Neural cell (in vitro differentiated cells): ENCODE measurements at regions not wholly inside any gene's neighbourhood (a gene's known extent, or its start where the extent isn't known, plus 50 kb on each side); places are given as distances from the start of the nearest gene placed in this dataset.

Experiments
- H2AFZ ChIP-seq: fragments of 200-600, 300-800 bp; sonication (generic), shearing (Covaris generic); 2 replicates; pipeline ENCODE4 v1.6.0; 2014; ENCODE audit warnings: low read depth, mild to moderate bottlenecking, antibody characterized with exemption, low read length, moderate library complexity
- H3F3A ChIP-seq: fragments of 200-600 bp; shearing (Covaris generic); 2 replicates; pipeline ENCODE4 v1.6.1; 2016; ENCODE audit warnings: mild to moderate bottlenecking, moderate library complexity, mixed read lengths, antibody characterized with exemption, low read length; ENCODE audit not compliant: insufficient read depth, poor library complexity, severe bottlenecking
- H3K27ac ChIP-seq: fragments of 200-600, 300-800 bp; sonication (generic), shearing (Covaris generic); 2 replicates; pipeline ENCODE4 v1.5.1; 2014; ENCODE audit warnings: mild to moderate bottlenecking, low read length, moderate library complexity
- H3K27me3 ChIP-seq: fragments of 300-800, 200-600 bp; sonication (generic), shearing (Covaris generic); 2 replicates; pipeline ENCODE4 v1.6.0; 2014; ENCODE audit warnings: mild to moderate bottlenecking, low read depth, low read length, moderate library complexity; ENCODE audit not compliant: insufficient read depth
- H3K36me3 ChIP-seq: fragments of 300-800, 200-600 bp; sonication (generic), shearing (Covaris generic); 2 replicates; pipeline ENCODE4 v1.5.1; 2014; ENCODE audit warnings: mild to moderate bottlenecking, antibody characterized with exemption, low read length, moderate library complexity; ENCODE audit not compliant: insufficient read depth
- H3K4me2 ChIP-seq: fragments of 300-800, 200-600 bp; sonication (generic), shearing (Covaris generic); 2 replicates; pipeline ENCODE4 v1.6.0; 2014; ENCODE audit warnings: mild to moderate bottlenecking, low read length
- H3K4me3 ChIP-seq: fragments of 300-800, 200-600 bp; sonication (generic), shearing (Covaris generic); 2 replicates; pipeline ENCODE4 v1.5.1; 2014; ENCODE audit warnings: mild to moderate bottlenecking, low read length, moderate library complexity
- H3K79me2 ChIP-seq: fragments of 200-600 bp; shearing (Covaris generic); replicated peaks from 2 replicates; pipeline ENCODE4 v1.6.0; 2014; ENCODE audit warnings: mild to moderate bottlenecking, low read length, moderate library complexity; ENCODE audit not compliant: insufficient read depth
- H3K9ac ChIP-seq: fragments of 300-800, 200-600 bp; sonication (generic), shearing (Covaris generic); 2 replicates; pipeline ENCODE4 v1.6.1; 2016; ENCODE audit warnings: mild to moderate bottlenecking, low read length, mixed read lengths
- H3K9me2 ChIP-seq: fragments of 200-600 bp; shearing (Covaris generic); 2 replicates; pipeline ENCODE4 v1.6.1; 2016; ENCODE audit warnings: mild to moderate bottlenecking, low read length, mixed read lengths; ENCODE audit not compliant: insufficient read depth
- H3K9me3 ChIP-seq: fragments of 200-600, 300-800 bp; sonication (generic), shearing (Covaris generic); 2 replicates; pipeline ENCODE4 v1.6.1; 2016; ENCODE audit warnings: mild to moderate bottlenecking, mixed run types, low read length, moderate library complexity, mixed read lengths
- H4K20me1 ChIP-seq: fragments of 200-600 bp; shearing (Covaris generic); 2 replicates; pipeline ENCODE4 v1.6.1; 2016; ENCODE audit warnings: mild to moderate bottlenecking, mixed run types; ENCODE audit not compliant: insufficient read depth
- EP300 ChIP-seq: fragments of 450-650 bp; conservative IDR thresholded peaks from 2 replicates; pipeline ENCODE4 v1.6.1; 2014; ENCODE audit warnings: antibody characterized with exemption, mild to moderate bottlenecking, moderate library complexity; ENCODE audit not compliant: poor library complexity, severe bottlenecking
- EZH2 ChIP-seq: fragments of 200-600, 300-800 bp; shearing (Covaris generic), sonication (generic); IDR thresholded peaks from 2 replicates; pipeline ENCODE4 v1.6.1; 2014; ENCODE audit warnings: antibody characterized with exemption, low read length, borderline replicate concordance, mild to moderate bottlenecking; ENCODE audit not compliant: insufficient read depth, poor library complexity, severe bottlenecking
- MXI1 ChIP-seq: fragments of 450-650 bp; conservative IDR thresholded peaks from 2 replicates; pipeline ENCODE4 v1.6.1; 2014; ENCODE audit warnings: antibody characterized with exemption, mild to moderate bottlenecking; ENCODE audit not compliant: poor library complexity, severe bottlenecking
- POLR2AphosphoS5 ChIP-seq: IDR thresholded peaks from 2 replicates; pipeline ENCODE4 v1.6.1; 2012
- RAD21 ChIP-seq: fragments of 450-650 bp; conservative IDR thresholded peaks from 2 replicates; pipeline ENCODE4 v1.6.1; 2014; ENCODE audit warnings: antibody characterized with exemption, mild to moderate bottlenecking, moderate library complexity
- REST ChIP-seq: IDR thresholded peaks from 2 replicates; pipeline ENCODE4 v1.6.1; 2012; ENCODE audit warnings: borderline replicate concordance
- SMC3 ChIP-seq: fragments of 450-650 bp; conservative IDR thresholded peaks from 2 replicates; pipeline ENCODE4 v1.6.1; 2014; ENCODE audit warnings: antibody characterized with exemption, mild to moderate bottlenecking, moderate library complexity; ENCODE audit not compliant: poor library complexity
- TAF1 ChIP-seq: IDR thresholded peaks from 2 replicates; pipeline ENCODE4 v1.6.1; 2012; ENCODE audit warnings: low read depth
- TF ChIP-seq, protein P1 (sequence below): fragments of 450-650 bp; IDR thresholded peaks from 2 replicates; pipeline ENCODE4 v1.5.1; 2014; ENCODE audit warnings: antibody characterized with exemption, mild to moderate bottlenecking, moderate library complexity; ENCODE audit not compliant: poor library complexity, severe bottlenecking

GRCh38 chr11:80911666-80912065, 1470.8 kb upstream of the TENM4 start:
- peak overlapping the region; percentile 4 for H3K4me2 ChIP-seq

DNA sequence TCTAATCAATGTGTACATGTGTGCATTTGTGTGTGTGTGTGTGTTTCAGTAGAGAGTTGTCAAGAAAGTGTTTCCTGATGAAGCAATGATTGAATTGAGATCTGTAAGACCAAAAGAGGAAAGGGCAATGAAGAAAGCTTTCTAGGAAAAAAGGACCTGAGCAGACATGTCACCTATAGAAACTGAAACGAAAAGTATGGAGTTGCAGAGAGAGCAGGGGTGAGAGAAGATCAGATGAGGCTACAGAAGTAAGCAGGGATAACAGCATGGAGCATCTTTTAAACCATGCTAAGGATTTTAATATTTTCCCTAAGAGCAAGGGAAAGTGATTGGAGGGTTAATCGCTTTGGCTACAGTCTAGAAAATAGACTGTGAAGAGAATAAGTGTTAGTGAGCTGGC, 1459.4 kb upstream of the TENM4 start:
- no peaks in the 10 kb centered on the region for H3K9me3 ChIP-seq
- no peak overlapping the region for H3K27ac ChIP-seq
- no peaks in the 10 kb centered on the region for H3K27me3 ChIP-seq
- no peaks in the 10 kb centered on the region for H3F3A ChIP-seq
- H3K79me2 ChIP-seq = no peaks in the 10 kb centered on the region
- H3K9me2 ChIP-seq = no peaks in the 10 kb centered on the region
- TF ChIP-seq RAD21 (no peak), POLR2AphosphoS5 (no peak), EP300 (no peak), SMC3 (no peak), MXI1 (no peak), EZH2 (no peak), REST (no peak), TAF1 (no peak)
- TF ChIP-seq, protein P1, sequence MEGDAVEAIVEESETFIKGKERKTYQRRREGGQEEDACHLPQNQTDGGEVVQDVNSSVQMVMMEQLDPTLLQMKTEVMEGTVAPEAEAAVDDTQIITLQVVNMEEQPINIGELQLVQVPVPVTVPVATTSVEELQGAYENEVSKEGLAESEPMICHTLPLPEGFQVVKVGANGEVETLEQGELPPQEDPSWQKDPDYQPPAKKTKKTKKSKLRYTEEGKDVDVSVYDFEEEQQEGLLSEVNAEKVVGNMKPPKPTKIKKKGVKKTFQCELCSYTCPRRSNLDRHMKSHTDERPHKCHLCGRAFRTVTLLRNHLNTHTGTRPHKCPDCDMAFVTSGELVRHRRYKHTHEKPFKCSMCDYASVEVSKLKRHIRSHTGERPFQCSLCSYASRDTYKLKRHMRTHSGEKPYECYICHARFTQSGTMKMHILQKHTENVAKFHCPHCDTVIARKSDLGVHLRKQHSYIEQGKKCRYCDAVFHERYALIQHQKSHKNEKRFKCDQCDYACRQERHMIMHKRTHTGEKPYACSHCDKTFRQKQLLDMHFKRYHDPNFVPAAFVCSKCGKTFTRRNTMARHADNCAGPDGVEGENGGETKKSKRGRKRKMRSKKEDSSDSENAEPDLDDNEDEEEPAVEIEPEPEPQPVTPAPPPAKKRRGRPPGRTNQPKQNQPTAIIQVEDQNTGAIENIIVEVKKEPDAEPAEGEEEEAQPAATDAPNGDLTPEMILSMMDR = no peak
- no peak overlapping the region for H3K4me2 ChIP-seq
- H4K20me1 ChIP-seq = no peaks in the 10 kb centered on the region
- no peaks in the 10 kb centered on the region for H3K36me3 ChIP-seq
- H3K9ac ChIP-seq = no peak overlapping the region
- H2AFZ ChIP-seq = no peak overlapping the region
- no peak overlapping the region for H3K4me3 ChIP-seq

More at GRCh38 chr11:80911666-80912065, 1470.8 kb upstream of the TENM4 start:
- peak; percentile 68 for TF ChIP-seq EP300
- no peak for TF ChIP-seq TAF1
- Histone ChIP-seq H3K79me2 (no peaks in the 10 kb centered on the region), H3F3A (no peaks in the 10 kb centered on the region), H3K27ac (peak overlapping the region; percentile 62), H3K4me3 (peak overlapping the region; percentile 10), H3K36me3 (no peaks in the 10 kb centered on the region), H3K27me3 (no peaks in the 10 kb centered on the region), H4K20me1 (no peaks in the 10 kb centered on the region), H3K9me2 (no peaks in the 10 kb centered on the region), H2AFZ (no peak overlapping the region), H3K9me3 (no peaks in the 10 kb centered on the region), H3K9ac (no peak overlapping the region)

DNA sequence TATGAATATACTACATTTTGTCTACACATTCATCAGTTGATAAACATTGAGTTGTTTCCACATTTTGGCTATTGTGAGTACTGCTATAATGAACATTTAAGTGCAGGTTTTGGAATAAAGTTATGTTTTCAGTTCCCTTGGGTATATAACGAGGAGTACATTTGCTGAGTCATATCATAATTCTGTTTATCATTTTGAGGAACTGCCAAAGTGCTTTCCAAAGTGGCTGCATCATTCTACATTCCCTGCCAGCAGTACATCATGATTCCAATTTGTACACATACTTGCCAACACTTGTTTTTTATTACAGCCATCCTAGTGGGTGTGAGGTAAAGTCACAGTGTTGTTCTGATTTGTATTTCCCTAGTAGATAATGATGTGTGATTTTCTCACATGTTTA, 1458.6 kb upstream of the TENM4 start:
- H3K27ac ChIP-seq = no peak overlapping the region
- H3K4me3 ChIP-seq = no peak overlapping the region
- H3K9ac ChIP-seq = no peak overlapping the region
- H3K27me3 ChIP-seq = no peaks in the 10 kb centered on the region
- H3F3A ChIP-seq = no peaks in the 10 kb centered on the region
- TF ChIP-seq EZH2 = no peak
- no peak for TF ChIP-seq SMC3
- TF ChIP-seq, protein P1 = no peak
- no peak for TF ChIP-seq TAF1
- no peak for TF ChIP-seq EP300
- no peak for TF ChIP-seq POLR2AphosphoS5
- no peak for TF ChIP-seq RAD21
- TF ChIP-seq REST = no peak
- TF ChIP-seq MXI1 = no peak
- no peaks in the 10 kb centered on the region for H4K20me1 ChIP-seq
- no peak overlapping the region for H2AFZ ChIP-seq
- H3K79me2 ChIP-seq = no peaks in the 10 kb centered on the region
- no peaks in the 10 kb centered on the region for H3K36me3 ChIP-seq
- no peaks in the 10 kb centered on the region for H3K9me3 ChIP-seq
- no peaks in the 10 kb centered on the region for H3K9me2 ChIP-seq
- H3K4me2 ChIP-seq = no peak overlapping the region
